Spleen (tissue), 7 donors: ENCODE measurements at regions not wholly inside any gene's neighbourhood (a gene's known extent, or its start where the extent isn't known, plus 50 kb on each side); places are given as distances from the start of the nearest gene placed in this dataset.

Experiments
- POLR2A ChIP-seq, 3 donors: fragments of 450-650 bp; IDR thresholded peaks; one replicate each; pipeline ENCODE4 v1.5.1; 2017; ENCODE audit warnings: antibody characterized with exemption in 3 of 3, mild to moderate bottlenecking in 1 of 3
- POLR2AphosphoS5 ChIP-seq, 3 donors: sonication (generic); formaldehyde crosslinking; IDR thresholded peaks; one replicate each; pipeline ENCODE4 v1.5.1; 2017; ENCODE audit warnings: antibody characterized with exemption in 3 of 3
- TF ChIP-seq, protein P1 (sequence below), 11 experiments: fragments of 200-600 bp in 7 of 11; fragments of 450-650 bp in 4 of 11; sonication (generic) in 4 of 11; IDR thresholded peaks in 8 of 11; conservative IDR thresholded peaks in 3 of 11; 1 replicate in 7 of 11; 2 replicates in 4 of 11; pipeline versions ENCODE4 v1.4.0 to v1.8.0; 2016 to 2021; ENCODE audit warnings: antibody characterized with exemption in 11 of 11, inconsistent platforms in 4 of 11, mild to moderate bottlenecking in 1 of 11
- donor health status: DM: no; HTN: no; CAD: no; lungs with moderate emphysema.
- donor health status: DM: no; HTN: no; CAD: no.
- donor health status: DM: no; HTN: no; CAD: no.

DNA sequence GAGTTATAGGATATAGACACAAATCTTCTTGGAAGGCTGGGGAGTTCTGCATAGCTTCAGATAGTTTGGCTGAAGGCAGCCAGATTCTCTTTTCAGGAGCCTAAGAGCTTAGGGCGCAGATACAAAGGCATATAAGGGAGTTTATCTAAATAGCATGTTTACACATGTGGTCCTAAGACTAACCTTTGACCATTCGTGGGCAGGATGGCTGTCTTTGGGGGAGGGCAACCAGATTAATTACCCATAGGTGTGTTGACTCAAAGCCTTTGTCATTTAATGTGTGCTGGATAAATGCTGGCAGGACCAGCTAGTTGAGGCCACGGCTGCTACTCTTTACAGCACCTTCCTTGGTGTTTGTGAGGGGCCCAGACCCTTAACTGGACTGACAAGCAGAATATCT, 71.8 kb downstream of the IER5 start:
- TF ChIP-seq, protein P1, sequence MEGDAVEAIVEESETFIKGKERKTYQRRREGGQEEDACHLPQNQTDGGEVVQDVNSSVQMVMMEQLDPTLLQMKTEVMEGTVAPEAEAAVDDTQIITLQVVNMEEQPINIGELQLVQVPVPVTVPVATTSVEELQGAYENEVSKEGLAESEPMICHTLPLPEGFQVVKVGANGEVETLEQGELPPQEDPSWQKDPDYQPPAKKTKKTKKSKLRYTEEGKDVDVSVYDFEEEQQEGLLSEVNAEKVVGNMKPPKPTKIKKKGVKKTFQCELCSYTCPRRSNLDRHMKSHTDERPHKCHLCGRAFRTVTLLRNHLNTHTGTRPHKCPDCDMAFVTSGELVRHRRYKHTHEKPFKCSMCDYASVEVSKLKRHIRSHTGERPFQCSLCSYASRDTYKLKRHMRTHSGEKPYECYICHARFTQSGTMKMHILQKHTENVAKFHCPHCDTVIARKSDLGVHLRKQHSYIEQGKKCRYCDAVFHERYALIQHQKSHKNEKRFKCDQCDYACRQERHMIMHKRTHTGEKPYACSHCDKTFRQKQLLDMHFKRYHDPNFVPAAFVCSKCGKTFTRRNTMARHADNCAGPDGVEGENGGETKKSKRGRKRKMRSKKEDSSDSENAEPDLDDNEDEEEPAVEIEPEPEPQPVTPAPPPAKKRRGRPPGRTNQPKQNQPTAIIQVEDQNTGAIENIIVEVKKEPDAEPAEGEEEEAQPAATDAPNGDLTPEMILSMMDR (IDR thresholded peaks at IDR 0.05 in 8 of 11, conservative IDR thresholded peaks at IDR 0.05 in 3 of 11): no peak
- TF ChIP-seq POLR2AphosphoS5 (IDR thresholded peaks at IDR 0.05): no peak
- no peak for TF ChIP-seq POLR2A (IDR thresholded peaks at IDR 0.05)
